ENCODE measurements at regions not wholly inside any gene's neighbourhood (a gene's known extent, or its start where the extent isn't known, plus 50 kb on each side); places are given as distances from the start of the nearest gene placed in this dataset. TPM values are rescaled to one million over a fixed set of nuclear protein-coding genes. Genes with fewer than 3 reads are reported as not detected.
"Not testable (repeated sequence)": the region's sequence is repeated elsewhere in the genome, so short reads cannot be mapped to it uniquely, and the experiment has no call there.

- no peak for ATAC-seq (ENCODE audit: low FRiP score)
- no peak for TF ChIP-seq CTCF (IDR thresholded peaks at IDR 0.05)
- DNase-seq (ENCODE audit: low spot score): no peak
Measured at GRCh38 chr10:131033166-131034085, 278.1 kb downstream of the TCERG1L start.

- TF ChIP-seq CTCF (IDR thresholded peaks at IDR 0.05): no peak
- DNase-seq (ENCODE audit: low spot score) (no peak), ATAC-seq (ENCODE audit: low FRiP score) (no peak)
Measured at GRCh38 chr10:131034451-131034850, 277.1 kb downstream of the TCERG1L start.

GRCh38 chr10:131035779-131036178, 275.7 kb downstream of the TCERG1L start:
- ATAC-seq (ENCODE audit: low FRiP score) (no peak), DNase-seq (ENCODE audit: low spot score) (no peak)
- TF ChIP-seq CTCF (IDR thresholded peaks at IDR 0.05): no peak

- no peak for TF ChIP-seq CTCF (IDR thresholded peaks at IDR 0.05)
- no peak for DNase-seq (ENCODE audit: low spot score)
Measured at GRCh38 chr10:131038056-131038455, 273.5 kb downstream of the TCERG1L start.

DNA sequence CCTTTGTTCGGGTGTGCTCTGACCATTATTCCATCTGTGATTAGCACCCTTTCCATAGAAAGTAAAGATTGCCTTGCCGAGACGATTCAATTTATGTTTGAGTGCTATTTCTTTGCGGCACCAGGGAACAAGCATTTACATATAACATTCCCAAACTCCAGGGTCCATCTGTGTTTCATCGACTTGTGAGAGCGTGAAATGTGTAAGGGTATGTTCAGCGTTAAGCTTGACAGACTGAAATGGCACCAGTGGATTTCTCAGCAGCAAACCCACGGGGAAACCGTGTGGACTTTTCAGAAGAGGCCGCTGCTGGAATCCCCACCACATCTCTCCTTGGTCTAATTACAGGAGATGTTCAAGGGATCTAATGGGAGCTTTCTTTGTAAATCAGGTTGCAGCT, 270.5 kb downstream of the TCERG1L start:
- no peak for ATAC-seq (ENCODE audit: low FRiP score)
- no peak for DNase-seq (ENCODE audit: low spot score)
- TF ChIP-seq CTCF (IDR thresholded peaks at IDR 0.05): no peak

More at GRCh38 chr10:131038056-131038455, 273.5 kb downstream of the TCERG1L start:
- no peak for ATAC-seq (ENCODE audit: low FRiP score)

DNA sequence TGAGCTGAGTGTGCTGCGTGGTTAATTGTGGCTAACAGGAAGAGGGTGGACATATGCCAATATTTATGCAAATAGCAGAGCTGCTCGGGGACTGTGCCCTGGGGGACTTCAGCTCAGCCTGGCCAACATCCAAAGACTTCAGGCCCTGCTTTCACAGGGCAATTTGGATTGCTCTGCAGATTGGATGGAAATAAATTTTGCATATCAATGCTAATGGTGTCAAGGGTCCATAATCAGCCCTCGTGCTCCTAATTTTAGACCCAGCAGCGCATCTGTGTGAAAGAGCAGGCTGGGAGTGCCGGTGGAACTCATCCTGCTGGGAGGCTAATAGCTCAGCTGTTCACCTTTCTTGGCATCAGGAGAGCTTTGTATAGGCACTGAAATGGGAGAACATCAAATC, 270.1 kb downstream of the TCERG1L start:
- no peak for DNase-seq (ENCODE audit: low spot score)
- ATAC-seq (ENCODE audit: low FRiP score): no peak
- TF ChIP-seq CTCF (IDR thresholded peaks at IDR 0.05): no peak

GRCh38 chr10:131042015-131042414, 269.5 kb downstream of the TCERG1L start:
- ATAC-seq (ENCODE audit: low FRiP score); DNase-seq (ENCODE audit: low spot score): not testable (repeated sequence)

Small RNAs in the stretch of these regions (small RNA-seq; reads per million reads assigned to genes)
- not detected for gene MIR378C
- not detected for gene RF00019
